Activated CD4-positive, CD25-positive, alpha-beta regulatory T cell treated with anti-CD3 and anti-CD28 coated beads, Interleukin-2, amount 50 U/mL, for 72 hours (primary cell): ENCODE measurements at regions not wholly inside any gene's neighbourhood (a gene's known extent, or its start where the extent isn't known, plus 50 kb on each side); places are given as distances from the start of the nearest gene placed in this dataset.
"Not testable (repeated sequence)": the region's sequence is repeated elsewhere in the genome, so short reads cannot be mapped to it uniquely, and the experiment has no call there.

Source experiments
- DNase-seq: peaks from one replicate; pipeline ENCODE4 v3.0.0; 2021

GRCh38 chr14:97077687-97078086 is 280.5 kb downstream of the VRK1 start:
- no peak for DNase-seq

GRCh38 chr14:97080991-97081390 is 283.8 kb downstream of the VRK1 start:
- no peak for DNase-seq

GRCh38 chr14:97095269-97095668 is 298.1 kb downstream of the VRK1 start:
- DNase-seq = no peak

- DNase-seq = no peak
Measured at GRCh38 chr14:97097296-97097695, 300.1 kb downstream of the VRK1 start.

GRCh38 chr14:97100306-97100705 is 303.1 kb downstream of the VRK1 start:
- no peak for DNase-seq

GRCh38 chr14:97101561-97101960 is 304.4 kb downstream of the VRK1 start:
- DNase-seq = no peak

GRCh38 chr14:97104029-97104428 is 306.8 kb downstream of the VRK1 start:
- no peak for DNase-seq

- no peak for DNase-seq
Measured at GRCh38 chr14:97106166-97106565, 309.0 kb downstream of the VRK1 start.

- DNase-seq = no peak
Measured at GRCh38 chr14:97106609-97107008, 309.4 kb downstream of the VRK1 start.

- no peak for DNase-seq
Measured at GRCh38 chr14:97107080-97107479, 309.9 kb downstream of the VRK1 start.

GRCh38 chr14:97107760-97108159 is 310.6 kb downstream of the VRK1 start:
- DNase-seq = no peak

- no peak for DNase-seq
Measured at GRCh38 chr14:97109234-97109633, 312.1 kb downstream of the VRK1 start.

- DNase-seq = no peak
Measured at GRCh38 chr14:97113339-97113738, 316.2 kb downstream of the VRK1 start.

GRCh38 chr14:97116546-97116945 is 319.4 kb downstream of the VRK1 start:
- DNase-seq = no peak

- DNase-seq = no peak
Measured at GRCh38 chr14:97117693-97118092, 320.5 kb downstream of the VRK1 start.

- no peak for DNase-seq
Measured at GRCh38 chr14:97120204-97120603, 323.0 kb downstream of the VRK1 start.

- no peak for DNase-seq
Measured at GRCh38 chr14:97120611-97121031, 323.4 kb downstream of the VRK1 start.

- DNase-seq = no peak
Measured at GRCh38 chr14:97129639-97130038, 332.5 kb downstream of the VRK1 start.

GRCh38 chr14:97135847-97136246 is 338.7 kb downstream of the VRK1 start:
- DNase-seq = not testable (repeated sequence)

- no peak for DNase-seq
Measured at GRCh38 chr14:97137705-97138104, 340.5 kb downstream of the VRK1 start.

GRCh38 chr14:97138801-97139200 is 341.6 kb downstream of the VRK1 start:
- no peak for DNase-seq

GRCh38 chr14:97143011-97143410 is 345.8 kb downstream of the VRK1 start:
- DNase-seq = no peak

GRCh38 chr14:97143456-97143855 is 346.3 kb downstream of the VRK1 start:
- no peak for DNase-seq

GRCh38 chr14:97148021-97148420 is 350.8 kb downstream of the VRK1 start:
- not testable (repeated sequence) for DNase-seq

GRCh38 chr14:97149775-97150174 is 352.6 kb downstream of the VRK1 start:
- no peak for DNase-seq

GRCh38 chr14:97153527-97153926 is 356.3 kb downstream of the VRK1 start:
- no peak for DNase-seq
